ENCODE measurements at regions not wholly inside any gene's neighbourhood (a gene's known extent, or its start where the extent isn't known, plus 50 kb on each side); places are given as distances from the start of the nearest gene placed in this dataset.

DNA sequence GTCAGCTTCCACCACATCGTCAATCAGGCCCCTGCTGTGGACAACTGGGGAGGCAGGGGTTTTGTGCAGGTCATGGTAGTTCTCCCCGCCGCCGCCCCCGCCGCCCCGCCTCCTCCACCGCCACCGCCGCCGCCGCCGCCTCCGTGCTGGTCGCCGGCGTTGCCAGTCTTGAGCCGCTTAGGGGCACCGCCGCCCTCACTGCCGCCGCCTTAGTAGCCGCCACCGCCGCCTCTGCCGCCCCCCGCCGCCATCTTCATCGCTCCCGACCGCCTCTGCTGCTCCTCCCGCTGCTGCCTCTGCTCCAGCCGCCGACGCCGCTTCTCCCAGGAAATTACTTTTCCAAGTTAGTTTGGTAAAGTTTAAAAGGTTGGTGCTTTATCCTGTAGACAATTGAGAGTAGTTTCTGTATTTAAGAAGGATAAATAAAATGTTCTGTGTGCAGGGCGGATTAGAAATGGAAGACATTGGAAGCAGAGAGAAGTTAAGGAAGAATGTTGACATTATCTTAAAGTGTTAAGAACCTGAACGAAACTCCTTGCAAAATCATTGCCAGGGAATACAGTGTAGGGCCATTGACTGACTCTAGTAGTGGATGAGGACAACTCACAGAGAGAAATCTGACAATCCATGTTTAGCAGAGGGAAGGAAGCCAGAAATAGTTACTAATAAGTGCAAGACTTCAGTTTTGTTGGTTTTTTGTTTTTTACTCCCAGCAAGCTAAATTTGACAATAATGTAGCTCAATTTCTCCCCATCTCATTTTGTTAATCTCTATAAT is 53.0 kb upstream of the GOLGA8A start:
- no peak for TF ChIP-seq EZH2 (IDR thresholded peaks at IDR 0.05; ENCODE audit: borderline replicate concordance, low read length)
- TF ChIP-seq, protein P1, sequence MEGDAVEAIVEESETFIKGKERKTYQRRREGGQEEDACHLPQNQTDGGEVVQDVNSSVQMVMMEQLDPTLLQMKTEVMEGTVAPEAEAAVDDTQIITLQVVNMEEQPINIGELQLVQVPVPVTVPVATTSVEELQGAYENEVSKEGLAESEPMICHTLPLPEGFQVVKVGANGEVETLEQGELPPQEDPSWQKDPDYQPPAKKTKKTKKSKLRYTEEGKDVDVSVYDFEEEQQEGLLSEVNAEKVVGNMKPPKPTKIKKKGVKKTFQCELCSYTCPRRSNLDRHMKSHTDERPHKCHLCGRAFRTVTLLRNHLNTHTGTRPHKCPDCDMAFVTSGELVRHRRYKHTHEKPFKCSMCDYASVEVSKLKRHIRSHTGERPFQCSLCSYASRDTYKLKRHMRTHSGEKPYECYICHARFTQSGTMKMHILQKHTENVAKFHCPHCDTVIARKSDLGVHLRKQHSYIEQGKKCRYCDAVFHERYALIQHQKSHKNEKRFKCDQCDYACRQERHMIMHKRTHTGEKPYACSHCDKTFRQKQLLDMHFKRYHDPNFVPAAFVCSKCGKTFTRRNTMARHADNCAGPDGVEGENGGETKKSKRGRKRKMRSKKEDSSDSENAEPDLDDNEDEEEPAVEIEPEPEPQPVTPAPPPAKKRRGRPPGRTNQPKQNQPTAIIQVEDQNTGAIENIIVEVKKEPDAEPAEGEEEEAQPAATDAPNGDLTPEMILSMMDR (IDR thresholded peaks at IDR 0.05; ENCODE audit: low read length), result no peak
